Activated naive CD4-positive, alpha-beta T cell treated with anti-CD3 and anti-CD28 coated beads for 36 hours (primary cell): ENCODE measurements at regions not wholly inside any gene's neighbourhood (a gene's known extent, or its start where the extent isn't known, plus 50 kb on each side); places are given as distances from the start of the nearest gene placed in this dataset.

Experiments
- CTCF ChIA-PET: fragments of 350-600 bp; sonication (Branson Sonifier 250); formaldehyde crosslinking; loops from one replicate; lab custom pipeline; 2021; ENCODE audit warnings: antibody characterized with exemption; lab: Charles Lee
- DNase-seq: peaks from one replicate; pipeline ENCODE4 v3.0.0-alpha.2; 2020
- H3K27ac Mint-ChIP-seq: one replicate; pipeline ENCODE4 v1.8.0; 2021; ENCODE audit warnings: mild to moderate bottlenecking, mixed read lengths
- H3K27me3 Mint-ChIP-seq: one replicate; pipeline ENCODE4 v1.8.0; 2021; ENCODE audit warnings: low read depth, mixed read lengths
- H3K36me3 Mint-ChIP-seq: one replicate; pipeline ENCODE4 v1.8.0; 2021; ENCODE audit warnings: low read depth, mixed read lengths
- H3K4me1 Mint-ChIP-seq: one replicate; pipeline ENCODE4 v1.8.0; 2021; ENCODE audit warnings: low read depth, mixed read lengths
- H3K4me3 Mint-ChIP-seq: one replicate; pipeline ENCODE4 v1.8.0; 2021; ENCODE audit warnings: mild to moderate bottlenecking, moderate library complexity, mixed read lengths
- H3K9me3 Mint-ChIP-seq: one replicate; pipeline ENCODE4 v1.8.0; 2021; ENCODE audit warnings: mixed read lengths
- intact Hi-C: fragments of 100-400 bp; cut with micrococcal nuclease; formaldehyde crosslinking; loops from one replicate; pipeline ENCODE4 v1.15.1; 2023

DNA sequence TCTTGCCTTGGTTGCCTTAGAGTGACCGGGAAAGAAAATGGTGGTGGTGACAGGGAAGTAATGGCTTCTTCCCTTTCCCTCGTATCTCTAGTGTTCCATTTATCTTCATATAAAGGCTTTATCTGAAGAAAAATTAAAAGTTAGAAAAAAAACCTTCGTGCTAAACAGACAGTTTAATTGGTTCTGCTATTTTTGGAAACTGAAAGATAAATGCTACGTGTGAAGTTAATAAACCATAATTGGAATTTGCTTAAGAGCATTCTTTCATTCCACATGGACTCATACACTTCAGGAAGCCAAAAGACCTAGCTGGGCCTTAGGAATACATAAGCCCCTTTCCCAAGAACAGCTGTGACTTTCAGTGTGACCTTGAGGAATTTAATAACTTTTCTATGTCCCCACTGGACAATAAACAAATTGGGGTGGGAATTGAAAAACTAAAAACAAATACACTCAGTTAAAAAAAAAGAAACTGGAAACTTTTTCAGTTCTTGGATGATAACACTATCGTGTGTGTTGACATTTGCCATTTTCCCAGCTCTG, 818.8 kb upstream of the WWC1 start:
- H3K4me3 Mint-ChIP-seq = no peak overlapping the region
- intact Hi-C loops = no loop called here
- CTCF ChIA-PET = no interaction called here
- no peak for DNase-seq
- no peak overlapping the region for H3K27ac Mint-ChIP-seq
- no peaks in the 10 kb centered on the region for H3K4me1 Mint-ChIP-seq
- H3K27me3 Mint-ChIP-seq = no peaks in the 10 kb centered on the region
- peaks cover 1% of the 10 kb centered on the region for H3K9me3 Mint-ChIP-seq
- H3K36me3 Mint-ChIP-seq = no peaks in the 10 kb centered on the region

- no peak for DNase-seq
- H3K4me1 Mint-ChIP-seq = no peaks in the 10 kb centered on the region
- H3K4me3 Mint-ChIP-seq = no peak overlapping the region
- CTCF ChIA-PET = no interaction called here
- intact Hi-C loops = no loop called here
- no peaks in the 10 kb centered on the region for H3K36me3 Mint-ChIP-seq
- no peak overlapping the region for H3K27ac Mint-ChIP-seq
- no peaks in the 10 kb centered on the region for H3K27me3 Mint-ChIP-seq
- H3K9me3 Mint-ChIP-seq = no peaks in the 10 kb centered on the region
Observed at GRCh38 chr5:167478188-167478587, 813.3 kb upstream of the WWC1 start.

DNA sequence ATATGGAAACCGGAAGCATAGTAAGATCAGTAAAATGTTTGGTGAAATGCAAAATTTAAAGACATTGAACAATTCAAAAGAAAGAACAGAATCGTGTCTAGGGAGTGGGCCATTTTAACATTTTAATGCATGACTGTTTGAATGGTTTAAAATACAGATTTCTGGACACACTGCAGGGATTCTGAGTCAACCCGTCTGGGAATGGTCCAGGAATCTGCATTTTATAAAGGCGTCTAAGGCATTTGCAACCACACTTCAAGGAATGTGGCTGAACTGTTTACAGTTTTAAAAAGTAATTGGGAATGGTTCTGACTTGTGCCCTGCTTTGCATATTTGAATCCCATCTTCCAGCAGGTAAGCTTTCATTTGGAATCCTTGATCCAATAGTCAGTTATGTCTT, 811.7 kb upstream of the WWC1 start:
- no peak overlapping the region for H3K4me3 Mint-ChIP-seq
- H3K9me3 Mint-ChIP-seq = no peaks in the 10 kb centered on the region
- intact Hi-C loops = no loop called here
- H3K4me1 Mint-ChIP-seq = no peaks in the 10 kb centered on the region
- CTCF ChIA-PET = no interaction called here
- H3K27me3 Mint-ChIP-seq = no peaks in the 10 kb centered on the region
- DNase-seq = no peak
- no peak overlapping the region for H3K27ac Mint-ChIP-seq
- no peaks in the 10 kb centered on the region for H3K36me3 Mint-ChIP-seq

DNA sequence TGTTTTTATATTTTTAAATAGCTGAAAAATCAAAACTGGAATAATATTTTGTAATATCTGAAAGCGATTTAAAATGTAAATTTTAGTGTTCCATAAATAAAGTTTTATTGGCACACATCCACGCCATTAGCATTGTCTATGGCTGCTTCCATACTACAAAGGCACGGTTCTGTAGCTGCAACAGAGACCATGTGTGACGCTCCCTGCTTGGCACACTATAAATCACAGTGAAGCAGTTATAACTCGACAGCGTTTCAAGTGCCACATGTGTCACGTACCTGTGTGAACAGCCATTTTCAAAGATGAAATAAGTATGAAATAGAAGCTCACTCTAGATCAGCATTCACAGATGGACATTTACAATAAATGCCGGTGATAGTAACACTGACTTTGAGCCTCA, 810.1 kb upstream of the WWC1 start:
- intact Hi-C loops = no loop called here
- CTCF ChIA-PET = no interaction called here
- no peaks in the 10 kb centered on the region for H3K9me3 Mint-ChIP-seq
- H3K27ac Mint-ChIP-seq = no peak overlapping the region
- no peak overlapping the region for H3K4me3 Mint-ChIP-seq
- no peak for DNase-seq
- no peaks in the 10 kb centered on the region for H3K4me1 Mint-ChIP-seq
- H3K27me3 Mint-ChIP-seq = no peaks in the 10 kb centered on the region
- no peaks in the 10 kb centered on the region for H3K36me3 Mint-ChIP-seq

GRCh38 chr5:167482555-167482954, 808.9 kb upstream of the WWC1 start:
- Mint-ChIP-seq H3K9me3 (no peaks in the 10 kb centered on the region), H3K4me3 (no peak overlapping the region), H3K27ac (no peak overlapping the region), H3K27me3 (no peaks in the 10 kb centered on the region), H3K36me3 (no peaks in the 10 kb centered on the region), H3K4me1 (no peaks in the 10 kb centered on the region)
- CTCF ChIA-PET = no interaction called here
- intact Hi-C loops = no loop called here
- no peak for DNase-seq

DNA sequence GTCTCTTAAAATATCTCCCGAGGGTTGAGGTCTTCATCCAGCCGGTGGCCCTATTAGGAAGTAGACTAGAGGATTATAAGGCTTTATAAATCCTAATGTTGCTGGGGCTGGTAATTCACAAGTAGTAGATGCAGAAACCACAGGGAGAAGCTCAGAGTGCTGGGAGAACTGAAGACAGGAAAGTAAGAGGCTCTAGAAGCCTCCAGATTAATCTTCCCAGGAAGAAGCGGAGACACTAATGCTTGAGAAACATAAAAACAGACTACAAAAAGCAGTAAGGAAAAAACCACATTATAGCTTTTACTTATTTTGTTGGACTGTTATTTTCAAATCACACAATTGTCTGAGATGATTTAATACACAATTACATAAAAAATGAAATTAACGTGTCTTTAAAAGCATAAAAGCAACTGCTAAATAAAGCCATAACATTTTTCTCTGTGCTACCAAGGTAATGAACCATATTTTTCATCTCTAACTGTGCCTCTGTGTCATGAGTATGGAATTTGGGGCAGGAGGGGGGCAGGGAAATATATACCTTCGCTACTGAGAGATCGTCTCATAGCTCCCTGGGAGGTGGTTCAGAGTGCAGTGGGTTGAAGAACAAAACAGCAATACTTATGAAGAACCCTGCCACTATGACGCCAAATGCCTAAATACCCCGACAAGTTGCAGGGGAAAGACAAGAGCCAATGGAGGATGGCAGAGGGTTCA, 806.2 kb upstream of the WWC1 start:
- H3K9me3 Mint-ChIP-seq = no peaks in the 10 kb centered on the region
- no peak overlapping the region for H3K27ac Mint-ChIP-seq
- no peak overlapping the region for H3K4me3 Mint-ChIP-seq
- DNase-seq = no peak
- no peaks in the 10 kb centered on the region for H3K36me3 Mint-ChIP-seq
- H3K27me3 Mint-ChIP-seq = no peaks in the 10 kb centered on the region
- intact Hi-C loops = no loop called here
- CTCF ChIA-PET = no interaction called here
- no peaks in the 10 kb centered on the region for H3K4me1 Mint-ChIP-seq

- H3K4me3 Mint-ChIP-seq = no peak overlapping the region
- no peak overlapping the region for H3K27ac Mint-ChIP-seq
- H3K36me3 Mint-ChIP-seq = no peaks in the 10 kb centered on the region
- no peak for DNase-seq
- H3K27me3 Mint-ChIP-seq = no peaks in the 10 kb centered on the region
- H3K4me1 Mint-ChIP-seq = no peaks in the 10 kb centered on the region
- intact Hi-C loops = no loop called here
- CTCF ChIA-PET = no interaction called here
- H3K9me3 Mint-ChIP-seq = peaks cover 5% of the 10 kb centered on the region
Observed at GRCh38 chr5:167488371-167488770, 803.1 kb upstream of the WWC1 start.

GRCh38 chr5:167489202-167489601, 802.2 kb upstream of the WWC1 start:
- intact Hi-C loops = no loop called here
- Mint-ChIP-seq H3K9me3 (peaks cover 8% of the 10 kb centered on the region), H3K27me3 (no peaks in the 10 kb centered on the region), H3K27ac (no peak overlapping the region), H3K4me3 (no peak overlapping the region), H3K4me1 (no peaks in the 10 kb centered on the region), H3K36me3 (no peaks in the 10 kb centered on the region)
- no peak for DNase-seq
- CTCF ChIA-PET = no interaction called here

GRCh38 chr5:167503926-167504720, 787.3 kb upstream of the WWC1 start:
- Mint-ChIP-seq H3K27me3 (no peaks in the 10 kb centered on the region), H3K4me1 (no peaks in the 10 kb centered on the region), H3K36me3 (no peaks in the 10 kb centered on the region), H3K9me3 (peaks cover 7% of the 10 kb centered on the region), H3K4me3 (no peak overlapping the region), H3K27ac (no peak overlapping the region)
- intact Hi-C loops = no loop called here
- DNase-seq = no peak
- CTCF ChIA-PET = no interaction called here

DNA sequence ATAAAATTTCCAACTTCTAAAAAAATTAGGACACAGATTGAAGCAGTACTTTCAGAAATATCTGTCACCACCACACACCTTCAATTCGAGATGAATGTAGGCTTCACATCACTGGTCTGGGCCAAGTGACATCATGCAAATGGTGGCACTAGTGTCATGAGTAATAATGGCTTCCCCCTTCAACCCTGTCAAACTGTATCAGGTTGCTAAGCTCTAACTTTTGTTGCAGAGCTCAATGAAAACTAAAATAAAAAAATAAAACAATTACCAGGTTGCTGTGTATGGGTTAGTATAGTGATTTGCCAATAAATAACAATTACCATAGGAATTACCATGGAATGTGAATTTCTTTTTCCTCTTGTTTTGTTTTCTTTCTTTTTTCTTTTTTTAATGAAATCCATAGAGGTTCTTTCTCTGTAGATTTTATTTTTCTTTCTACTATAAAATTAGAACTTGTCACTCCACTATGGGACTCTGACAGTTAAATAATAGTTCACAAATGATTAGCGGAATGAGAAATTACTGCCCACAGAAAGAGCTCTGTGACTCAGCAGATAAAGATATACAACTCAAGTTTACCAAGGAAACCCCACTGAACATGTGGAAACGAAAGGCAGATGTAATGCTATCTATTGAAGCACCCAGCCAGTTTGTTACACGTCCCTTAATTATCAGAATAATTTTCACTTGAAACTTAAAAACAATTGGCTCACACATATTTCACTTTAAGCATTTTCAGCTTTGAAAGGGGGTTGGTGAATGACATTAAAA, 783.8 kb upstream of the WWC1 start:
- no peak overlapping the region for H3K27ac Mint-ChIP-seq
- DNase-seq = no peak
- H3K4me1 Mint-ChIP-seq = no peaks in the 10 kb centered on the region
- intact Hi-C loops = no loop called here
- H3K4me3 Mint-ChIP-seq = no peak overlapping the region
- no peaks in the 10 kb centered on the region for H3K9me3 Mint-ChIP-seq
- no peaks in the 10 kb centered on the region for H3K36me3 Mint-ChIP-seq
- H3K27me3 Mint-ChIP-seq = no peaks in the 10 kb centered on the region
- CTCF ChIA-PET = interaction anchor here (0.7 kb wide), 1 partner anchor 88 kb away, joined by 3 read pairs; no protein-coding TSS in a partner anchor

DNA sequence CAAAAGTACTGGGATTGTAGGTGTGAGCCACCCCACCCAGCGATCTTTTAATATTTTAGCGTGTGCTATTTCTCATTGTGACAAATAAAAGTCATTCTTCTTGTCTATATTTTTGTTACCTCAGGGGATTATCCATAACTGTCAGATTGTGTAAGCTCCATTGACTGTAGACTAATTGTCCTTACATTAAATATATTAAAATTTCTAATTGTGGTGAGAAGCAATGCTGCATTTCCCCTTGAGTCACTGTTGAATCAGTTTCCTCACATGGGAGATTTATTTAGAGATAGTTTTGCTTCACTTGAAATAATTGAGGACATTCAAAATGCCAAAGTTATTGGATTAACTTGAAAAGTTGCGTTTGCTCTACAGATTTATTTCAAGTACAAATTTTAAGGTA, 782.4 kb upstream of the WWC1 start:
- H3K4me1 Mint-ChIP-seq = no peaks in the 10 kb centered on the region
- no peak overlapping the region for H3K4me3 Mint-ChIP-seq
- CTCF ChIA-PET = no interaction called here
- no peak overlapping the region for H3K27ac Mint-ChIP-seq
- no peaks in the 10 kb centered on the region for H3K27me3 Mint-ChIP-seq
- no peak for DNase-seq
- no peaks in the 10 kb centered on the region for H3K36me3 Mint-ChIP-seq
- intact Hi-C loops = no loop called here
- no peaks in the 10 kb centered on the region for H3K9me3 Mint-ChIP-seq

- H3K4me1 Mint-ChIP-seq = no peaks in the 10 kb centered on the region
- no peak overlapping the region for H3K27ac Mint-ChIP-seq
- no peak for DNase-seq
- H3K9me3 Mint-ChIP-seq = no peaks in the 10 kb centered on the region
- H3K27me3 Mint-ChIP-seq = no peaks in the 10 kb centered on the region
- H3K36me3 Mint-ChIP-seq = no peaks in the 10 kb centered on the region
- no peak overlapping the region for H3K4me3 Mint-ChIP-seq
- CTCF ChIA-PET = no interaction called here
- intact Hi-C loops = no loop called here
Observed at GRCh38 chr5:167511276-167511675, 780.2 kb upstream of the WWC1 start.
